ENCODE measurements at regions not wholly inside any gene's neighbourhood (a gene's known extent, or its start where the extent isn't known, plus 50 kb on each side); places are given as distances from the start of the nearest gene placed in this dataset.

GRCh38 chr10:1860351-1860750, 123.0 kb upstream of the ADARB2 start:
- Histone ChIP-seq H3K9me3 (ENCODE audit: low read depth) (no peaks in the 10 kb centered on the region), H3K4me3 (no peak overlapping the region), H3K79me2 (ENCODE audit: low read depth) (no peaks in the 10 kb centered on the region), H3K4me1 (no peaks in the 10 kb centered on the region), H3K4me2 (no peak overlapping the region), H2AFZ (replicated peaks) (no peak overlapping the region), H3F3A (ENCODE audit: low read depth) (no peaks in the 10 kb centered on the region), H4K20me1 (ENCODE audit: low read depth) (no peaks in the 10 kb centered on the region), H3K27ac (no peak overlapping the region), H3K27me3 (no peaks in the 10 kb centered on the region), H3K36me3 (no peaks in the 10 kb centered on the region), H3K9ac (no peak overlapping the region)
- no peak for DNase-seq (ENCODE audit: low spot score)
- Mint-ChIP-seq H3K27me3 (ENCODE audit: insufficient read depth, low read depth) (peaks cover 8% of the 10 kb centered on the region), H3K4me3 (no peak overlapping the region), H3K9me3 (peaks cover 18% of the 10 kb centered on the region), H3K4me1 (peaks cover 4% of the 10 kb centered on the region), H3K27ac (no peak overlapping the region), H3K36me3 (no peaks in the 10 kb centered on the region)
- TF ChIP-seq CTCF (IDR thresholded peaks at IDR 0.05) (no peak), EZH2phosphoT487 (IDR thresholded peaks at IDR 0.05) (no peak), EZH2 (IDR thresholded peaks at IDR 0.05) (no peak)

- Histone ChIP-seq H3K27ac (no peak overlapping the region), H4K20me1 (ENCODE audit: low read depth) (no peaks in the 10 kb centered on the region), H3K4me3 (no peak overlapping the region), H3K36me3 (no peaks in the 10 kb centered on the region), H3K9ac (no peak overlapping the region), H3K79me2 (ENCODE audit: low read depth) (no peaks in the 10 kb centered on the region), H3F3A (ENCODE audit: low read depth) (no peaks in the 10 kb centered on the region), H3K27me3 (no peaks in the 10 kb centered on the region), H3K4me2 (no peak overlapping the region), H3K9me3 (ENCODE audit: low read depth) (no peaks in the 10 kb centered on the region), H2AFZ (replicated peaks) (no peak overlapping the region), H3K4me1 (no peaks in the 10 kb centered on the region)
- Mint-ChIP-seq H3K4me1 (peaks cover 4% of the 10 kb centered on the region), H3K36me3 (no peaks in the 10 kb centered on the region), H3K27me3 (ENCODE audit: insufficient read depth, low read depth) (peaks cover 8% of the 10 kb centered on the region), H3K9me3 (peaks cover 4% of the 10 kb centered on the region), H3K4me3 (no peak overlapping the region), H3K27ac (no peak overlapping the region)
- DNase-seq (ENCODE audit: low spot score) = no peak
- no peak for TF ChIP-seq CTCF (IDR thresholded peaks at IDR 0.05)
- TF ChIP-seq EZH2phosphoT487 (IDR thresholded peaks at IDR 0.05) = no peak
- no peak for TF ChIP-seq EZH2 (IDR thresholded peaks at IDR 0.05)
Observed at GRCh38 chr10:1858547-1858946, 121.2 kb upstream of the ADARB2 start.

GRCh38 chr10:1858048-1858447, 120.7 kb upstream of the ADARB2 start:
- no peaks in the 10 kb centered on the region for H3K36me3 Mint-ChIP-seq
- H3K27ac ChIP-seq = no peak overlapping the region
- H3K9me3 ChIP-seq (ENCODE audit: low read depth) = no peaks in the 10 kb centered on the region
- H3K36me3 ChIP-seq = no peaks in the 10 kb centered on the region
- no peak overlapping the region for H2AFZ ChIP-seq (replicated peaks)
- peak overlapping the region; percentile 58 for H3K27ac Mint-ChIP-seq
- H4K20me1 ChIP-seq (ENCODE audit: low read depth) = no peaks in the 10 kb centered on the region
- no peaks in the 10 kb centered on the region for H3K4me1 ChIP-seq
- no peaks in the 10 kb centered on the region for H3K27me3 ChIP-seq
- TF ChIP-seq EZH2phosphoT487 (IDR thresholded peaks at IDR 0.05) (no peak), EZH2 (IDR thresholded peaks at IDR 0.05) (no peak), CTCF (IDR thresholded peaks at IDR 0.05) (no peak)
- H3K9me3 Mint-ChIP-seq = no peaks in the 10 kb centered on the region
- peaks cover 4% of the 10 kb centered on the region for H3K4me1 Mint-ChIP-seq
- DNase-seq (ENCODE audit: low spot score) = no peak
- no peak overlapping the region for H3K9ac ChIP-seq
- no peak overlapping the region for H3K4me3 ChIP-seq
- H3K4me3 Mint-ChIP-seq = no peak overlapping the region
- no peaks in the 10 kb centered on the region for H3K79me2 ChIP-seq (ENCODE audit: low read depth)
- no peaks in the 10 kb centered on the region for H3F3A ChIP-seq (ENCODE audit: low read depth)
- H3K4me2 ChIP-seq = no peak overlapping the region
- peaks cover 8% of the 10 kb centered on the region for H3K27me3 Mint-ChIP-seq (ENCODE audit: insufficient read depth, low read depth)
